ENCODE measurements at regions not wholly inside any gene's neighbourhood (a gene's known extent, or its start where the extent isn't known, plus 50 kb on each side); places are given as distances from the start of the nearest gene placed in this dataset.

GRCh38 chr3:153602801-153603200 is 440.8 kb downstream of the RAP2B start:
- no peak for TF ChIP-seq CTCF (IDR thresholded peaks at IDR 0.05; ENCODE audit: low read depth, low read length)
- TF ChIP-seq EZH2phosphoT487 (IDR thresholded peaks at IDR 0.05; ENCODE audit: low read depth): no peak
